ENCODE measurements at regions not wholly inside any gene's neighbourhood (a gene's known extent, or its start where the extent isn't known, plus 50 kb on each side); places are given as distances from the start of the nearest gene placed in this dataset.

- DNase-seq (ENCODE audit: low spot score) (no peak), FAIRE-seq (no peak), ATAC-seq (no peak)
- Histone ChIP-seq H3K79me2 (ENCODE audit: insufficient read depth, low read length) (no peaks in the 10 kb centered on the region), H3K27me3 (ENCODE audit: control insufficient read depth in 1 of 2, insufficient read depth in 2 of 2, low read length in 2 of 2) (no peaks in the 10 kb centered on the region), H4K20me1 (ENCODE audit: insufficient read depth, low read length) (no peaks in the 10 kb centered on the region), H2AFZ (ENCODE audit: low read length) (no peak overlapping the region), H3K4me2 (ENCODE audit: low read depth, low read length) (no peak overlapping the region), H3K27ac (ENCODE audit: extremely low read length, insufficient read depth, low read length) (no peak overlapping the region), H3K9me3 (ENCODE audit: low read length) (no peaks in the 10 kb centered on the region), H3K4me1 (ENCODE audit: insufficient read depth, low read length) (no peaks in the 10 kb centered on the region), H3K36me3 (replicated peaks in 1 of 2; ENCODE audit: control insufficient read depth in 1 of 2, insufficient read depth in 2 of 2, low read length in 2 of 2) (no peaks in the 10 kb centered on the region), H3K4me3 (replicated peaks in 1 of 3; ENCODE audit: insufficient read depth in 1 of 3, low read depth in 2 of 3, low read length in 3 of 3) (no peak overlapping the region), H3K9ac (ENCODE audit: insufficient read depth, low read depth, low read length) (no peak overlapping the region)
- intact Hi-C loops (cut with micrococcal nuclease; ENCODE audit: unreplicated experiment), result no loop called here
- CTCF ChIA-PET (ENCODE audit: low intra/inter-chr PET ratio, low total read pairs), result no interaction called here
- in situ Hi-C loops (cut with HindIII; ENCODE audit: extremely low pct_ligation_motif_present, low pct_unique_long_range_greater_than_20kb), result no loop called here
- TF ChIP-seq ZNF512 (CRISPR knock-in tag; IDR thresholded peaks at IDR 0.05) (no peak), NFRKB (IDR thresholded peaks at IDR 0.05) (no peak), FOXJ3 (CRISPR knock-in tag; IDR thresholded peaks at IDR 0.05; ENCODE audit: borderline replicate concordance) (no peak), RFXAP (CRISPR knock-in tag; IDR thresholded peaks at IDR 0.05; ENCODE audit: borderline replicate concordance) (no peak), GRHL1 (CRISPR knock-in tag; conservative IDR thresholded peaks at IDR 0.05) (no peak)
- POLR2A ChIA-PET, result no interaction called here
- no TSS peak for BruUV-seq (replicated peaks)
These were observed 243.8 kb upstream of the IRAK1BP1 start for GRCh38 chr6:78623554-78623953.

GRCh38 chr6:78629154-78629721 lies 238.1 kb upstream of the IRAK1BP1 start:
- Histone ChIP-seq H2AFZ (ENCODE audit: low read length) (no peak overlapping the region), H3K27ac (ENCODE audit: extremely low read length, insufficient read depth, low read length) (no peak overlapping the region), H3K4me2 (ENCODE audit: low read depth, low read length) (no peak overlapping the region), H3K36me3 (replicated peaks in 1 of 2; ENCODE audit: control insufficient read depth in 1 of 2, insufficient read depth in 2 of 2, low read length in 2 of 2) (no peaks in the 10 kb centered on the region), H3K4me1 (ENCODE audit: insufficient read depth, low read length) (no peaks in the 10 kb centered on the region), H3K9ac (ENCODE audit: insufficient read depth, low read depth, low read length) (no peak overlapping the region), H4K20me1 (ENCODE audit: insufficient read depth, low read length) (no peaks in the 10 kb centered on the region), H3K27me3 (ENCODE audit: control insufficient read depth in 1 of 2, insufficient read depth in 2 of 2, low read length in 2 of 2) (no peaks in the 10 kb centered on the region), H3K79me2 (ENCODE audit: insufficient read depth, low read length) (no peaks in the 10 kb centered on the region), H3K9me3 (ENCODE audit: low read length) (no peaks in the 10 kb centered on the region), H3K4me3 (replicated peaks in 1 of 3; ENCODE audit: insufficient read depth in 1 of 3, low read depth in 2 of 3, low read length in 3 of 3) (no peak overlapping the region)
- intact Hi-C loops (cut with micrococcal nuclease; ENCODE audit: unreplicated experiment) (no loop called here), in situ Hi-C loops (cut with HindIII; ENCODE audit: extremely low pct_ligation_motif_present, low pct_unique_long_range_greater_than_20kb) (no loop called here)
- ATAC-seq (no peak), DNase-seq (ENCODE audit: low spot score) (no peak), FAIRE-seq (no peak)
- POLR2A ChIA-PET, result no interaction called here
- BruUV-seq (replicated peaks), result no TSS peak
- CTCF ChIA-PET (ENCODE audit: low intra/inter-chr PET ratio, low total read pairs), result no interaction called here
- WGBS (ENCODE audit: low lambda C conversion rate), result 56% methylated on average over 17 of the region's 27 CpGs
- TF ChIP-seq ZNF503 (CRISPR knock-in tag; IDR thresholded peaks at IDR 0.05) (no peak), NFRKB (IDR thresholded peaks at IDR 0.05) (no peak), ZKSCAN1 (IDR thresholded peaks at IDR 0.05; ENCODE audit: low read length) (no peak), KMT2B (CRISPR knock-in tag; IDR thresholded peaks at IDR 0.05) (no peak), ZNF253 (CRISPR knock-in tag; IDR thresholded peaks at IDR 0.05; ENCODE audit: borderline replicate concordance) (no peak)
